ENCODE measurements at regions not wholly inside any gene's neighbourhood (a gene's known extent, or its start where the extent isn't known, plus 50 kb on each side); places are given as distances from the start of the nearest gene placed in this dataset.

DNA sequence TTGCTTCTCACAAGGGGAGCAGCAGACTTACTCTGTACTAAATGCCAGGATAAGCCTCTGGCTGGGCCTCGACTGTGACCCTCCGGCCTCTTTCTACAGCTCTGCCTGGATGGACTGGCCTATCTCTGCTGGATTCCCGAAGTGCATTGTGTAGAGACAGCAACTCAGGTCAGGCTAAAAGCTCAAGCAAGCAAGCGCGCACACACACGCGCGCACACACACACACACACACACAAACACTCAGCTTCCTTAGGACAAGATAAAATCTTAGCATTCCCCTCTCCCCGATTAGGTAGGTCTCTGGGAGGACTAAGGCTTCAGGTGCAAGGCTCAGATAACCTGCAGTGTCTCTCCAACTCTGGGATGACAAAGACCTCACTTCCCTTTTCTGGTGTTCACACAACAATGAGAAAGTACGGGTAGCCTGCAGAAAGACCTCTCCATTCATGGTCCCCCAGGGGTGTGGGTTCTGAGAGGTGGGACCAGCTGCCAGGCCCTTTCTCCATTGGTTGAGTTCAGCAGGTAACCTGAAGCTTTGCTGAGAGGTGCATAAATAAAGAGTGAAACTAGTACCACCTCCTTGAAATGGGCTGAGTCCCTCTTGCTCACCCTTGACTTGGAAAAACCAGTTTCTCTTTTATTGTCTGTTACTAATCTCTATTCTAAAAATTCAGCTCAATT, 155.1 kb upstream of the CAMK1G start:
- Histone ChIP-seq H3K4me1 (peaks cover 25% of the 10 kb centered on the region), H3K27ac (peak overlapping the region; percentile 81), H3K9me3 (no peaks in the 10 kb centered on the region), H3K27me3 (no peaks in the 10 kb centered on the region), H3K4me3 (peak overlapping the region; percentile 44), H3K36me3 (no peaks in the 10 kb centered on the region)
- no peak for DNase-seq (ENCODE audit: low spot score in 2 of 2)
- 37% methylated on average over 8 of the region's 10 CpGs for WGBS
- TF ChIP-seq POLR2A (IDR thresholded peaks at IDR 0.05): no peak
- no peak for TF ChIP-seq EP300 (IDR thresholded peaks at IDR 0.05)
- no peak for TF ChIP-seq POLR2AphosphoS5 (IDR thresholded peaks at IDR 0.05)
- TF ChIP-seq, protein P1, sequence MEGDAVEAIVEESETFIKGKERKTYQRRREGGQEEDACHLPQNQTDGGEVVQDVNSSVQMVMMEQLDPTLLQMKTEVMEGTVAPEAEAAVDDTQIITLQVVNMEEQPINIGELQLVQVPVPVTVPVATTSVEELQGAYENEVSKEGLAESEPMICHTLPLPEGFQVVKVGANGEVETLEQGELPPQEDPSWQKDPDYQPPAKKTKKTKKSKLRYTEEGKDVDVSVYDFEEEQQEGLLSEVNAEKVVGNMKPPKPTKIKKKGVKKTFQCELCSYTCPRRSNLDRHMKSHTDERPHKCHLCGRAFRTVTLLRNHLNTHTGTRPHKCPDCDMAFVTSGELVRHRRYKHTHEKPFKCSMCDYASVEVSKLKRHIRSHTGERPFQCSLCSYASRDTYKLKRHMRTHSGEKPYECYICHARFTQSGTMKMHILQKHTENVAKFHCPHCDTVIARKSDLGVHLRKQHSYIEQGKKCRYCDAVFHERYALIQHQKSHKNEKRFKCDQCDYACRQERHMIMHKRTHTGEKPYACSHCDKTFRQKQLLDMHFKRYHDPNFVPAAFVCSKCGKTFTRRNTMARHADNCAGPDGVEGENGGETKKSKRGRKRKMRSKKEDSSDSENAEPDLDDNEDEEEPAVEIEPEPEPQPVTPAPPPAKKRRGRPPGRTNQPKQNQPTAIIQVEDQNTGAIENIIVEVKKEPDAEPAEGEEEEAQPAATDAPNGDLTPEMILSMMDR (IDR thresholded peaks at IDR 0.05): no peak

DNA sequence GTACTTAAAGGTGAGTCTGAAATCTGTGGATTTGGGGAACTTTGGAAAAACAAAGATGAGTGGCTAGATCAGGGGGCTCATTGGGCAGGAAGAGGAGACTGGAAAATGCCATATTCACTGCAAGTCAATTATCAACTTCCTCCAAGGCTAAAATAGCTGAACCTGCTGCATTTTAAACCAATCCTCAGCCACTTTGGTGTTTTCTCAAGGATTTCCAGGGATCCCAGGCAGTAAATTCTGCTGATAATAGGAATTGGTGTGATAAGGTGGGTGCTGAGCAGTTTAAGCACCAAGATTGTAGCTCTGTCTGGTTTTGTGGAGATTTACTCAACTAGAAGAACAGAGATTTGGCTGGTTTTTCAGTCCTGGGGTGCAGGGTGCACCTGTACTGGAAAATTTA, 153.9 kb upstream of the CAMK1G start:
- H3K9me3 ChIP-seq: no peaks in the 10 kb centered on the region
- H3K27ac ChIP-seq: peak overlapping the region; percentile 81
- H3K4me1 ChIP-seq: peaks cover 29% of the 10 kb centered on the region
- TF ChIP-seq POLR2AphosphoS5 (IDR thresholded peaks at IDR 0.05): no peak
- no peak for TF ChIP-seq POLR2A (IDR thresholded peaks at IDR 0.05)
- TF ChIP-seq, protein P1 (IDR thresholded peaks at IDR 0.05): no peak
- TF ChIP-seq EP300 (IDR thresholded peaks at IDR 0.05): no peak
- H3K27me3 ChIP-seq: no peaks in the 10 kb centered on the region
- peak overlapping the region; percentile 44 for H3K4me3 ChIP-seq
- no peaks in the 10 kb centered on the region for H3K36me3 ChIP-seq
- no peak for DNase-seq (ENCODE audit: low spot score in 2 of 2)

DNA sequence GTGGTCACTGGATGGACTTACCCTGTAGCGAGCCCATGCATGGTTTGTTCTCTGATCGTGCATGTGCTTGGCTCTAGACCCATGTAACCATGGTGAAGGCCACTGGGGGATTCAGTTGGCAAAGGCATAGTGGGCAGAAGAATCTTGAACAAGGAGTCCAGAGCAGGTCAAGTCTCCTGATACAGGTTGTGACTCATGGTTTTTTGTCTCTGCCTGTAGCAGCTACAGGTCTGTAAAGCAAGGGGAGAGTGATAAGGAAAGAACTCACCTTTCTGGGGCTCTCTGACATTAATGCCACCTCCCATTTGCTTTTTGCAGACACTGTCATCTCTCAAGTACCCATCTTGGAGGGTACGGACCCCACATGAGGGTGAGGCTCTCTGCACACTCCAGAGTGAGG, 153.4 kb upstream of the CAMK1G start:
- Histone ChIP-seq H3K4me1 (peaks cover 33% of the 10 kb centered on the region), H3K4me3 (peak overlapping the region; percentile 44), H3K9me3 (no peaks in the 10 kb centered on the region), H3K27me3 (no peaks in the 10 kb centered on the region), H3K36me3 (no peaks in the 10 kb centered on the region), H3K27ac (peak overlapping the region; percentile 81)
- WGBS: 48% methylated on average over 3 of the region's 3 CpGs
- TF ChIP-seq EP300 (IDR thresholded peaks at IDR 0.05) (no peak), POLR2A (IDR thresholded peaks at IDR 0.05) (no peak), POLR2AphosphoS5 (IDR thresholded peaks at IDR 0.05) (no peak)
- TF ChIP-seq, protein P1 (IDR thresholded peaks at IDR 0.05): no peak
- no peak for DNase-seq (ENCODE audit: low spot score in 2 of 2)

DNA sequence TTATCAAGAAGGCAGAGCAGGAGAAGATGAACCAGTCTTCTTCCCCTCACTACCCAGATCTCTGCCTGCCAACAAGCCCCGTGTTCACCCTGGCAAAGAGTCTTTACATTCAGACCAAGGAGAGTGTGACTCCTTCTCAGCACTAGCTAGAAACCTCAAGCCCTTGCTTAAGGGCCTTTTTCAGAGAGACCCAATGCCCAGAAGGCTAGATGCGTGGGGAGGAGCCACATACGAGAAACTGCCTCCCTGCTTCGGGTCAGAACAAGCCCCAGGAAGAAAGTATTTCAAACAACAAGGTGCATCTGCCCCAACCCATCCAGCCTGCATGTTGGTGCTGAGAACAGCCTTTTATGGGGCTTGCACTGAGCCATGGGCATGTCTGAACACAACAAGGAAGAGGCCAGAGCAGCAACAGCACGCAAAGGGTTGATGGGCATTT, 152.7 kb upstream of the CAMK1G start:
- Histone ChIP-seq H3K9me3 (no peaks in the 10 kb centered on the region), H3K36me3 (no peaks in the 10 kb centered on the region), H3K27ac (peak overlapping the region; percentile 81), H3K4me1 (peaks cover 40% of the 10 kb centered on the region), H3K27me3 (no peaks in the 10 kb centered on the region), H3K4me3 (peak overlapping the region; percentile 44)
- DNase-seq (ENCODE audit: low spot score in 2 of 2): no peak
- TF ChIP-seq POLR2A (IDR thresholded peaks at IDR 0.05): no peak
- TF ChIP-seq, protein P1 (IDR thresholded peaks at IDR 0.05): no peak
- peak in 1 of 3 donors; percentile 34 for TF ChIP-seq POLR2AphosphoS5 (IDR thresholded peaks at IDR 0.05)
- no peak for TF ChIP-seq EP300 (IDR thresholded peaks at IDR 0.05)
- WGBS: 70% methylated on average over 5 of the region's 5 CpGs

DNA sequence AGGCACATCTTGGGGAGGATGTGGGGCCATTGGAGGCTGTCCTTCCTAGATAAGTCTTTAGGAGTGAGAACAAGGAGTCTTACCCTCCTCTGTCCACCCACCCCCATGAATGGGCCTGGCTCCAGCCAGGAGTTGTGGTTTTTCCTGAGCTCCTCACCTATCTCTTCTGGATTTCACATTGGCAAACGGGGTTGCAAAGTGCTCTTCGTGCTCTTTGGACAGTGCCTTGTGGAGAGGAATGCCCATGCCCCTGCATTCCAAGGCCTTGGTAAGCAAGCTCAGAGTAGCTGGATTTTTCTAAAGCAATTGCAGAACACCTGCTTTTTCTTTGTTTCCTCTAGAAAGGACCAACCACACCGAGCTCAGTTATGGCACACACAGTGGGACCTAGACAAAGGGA, 152.1 kb upstream of the CAMK1G start:
- WGBS: 72% methylated on average over 3 of the region's 3 CpGs
- H3K36me3 ChIP-seq: no peaks in the 10 kb centered on the region
- peak overlapping the region; percentile 44 for H3K4me3 ChIP-seq
- H3K9me3 ChIP-seq: no peaks in the 10 kb centered on the region
- H3K4me1 ChIP-seq: peaks cover 40% of the 10 kb centered on the region
- no peak for DNase-seq (ENCODE audit: low spot score in 2 of 2)
- no peaks in the 10 kb centered on the region for H3K27me3 ChIP-seq
- TF ChIP-seq POLR2A (IDR thresholded peaks at IDR 0.05) (no peak), EP300 (IDR thresholded peaks at IDR 0.05) (no peak), POLR2AphosphoS5 (IDR thresholded peaks at IDR 0.05) (no peak)
- TF ChIP-seq, protein P1 (IDR thresholded peaks at IDR 0.05): no peak
- H3K27ac ChIP-seq: peak overlapping the region; percentile 81
